Left lung (tissue), 4 donors: ENCODE measurements at regions not wholly inside any gene's neighbourhood (a gene's known extent, or its start where the extent isn't known, plus 50 kb on each side); places are given as distances from the start of the nearest gene placed in this dataset.

Experiments
- ATAC-seq: fragments of 200-7000 bp; cut with Tn5 transposase; one replicate; pipeline ENCODE4 v1.9.1; 2020; ENCODE audit warnings: moderate library complexity
- DNase-seq, 4 donors: peaks; one replicate each; pipeline ENCODE4 v3.0.0-alpha.2; 2013 to 2020
- H3K27ac ChIP-seq, 2 donors: fragments of 200-600 bp; sonication (generic) in 1 of 2; one replicate each; pipeline versions ENCODE4 v1.5.0 to v1.8.0; 2020 to 2021
- H3K27me3 ChIP-seq, 2 donors: fragments of 200-600 bp; sonication (generic) in 1 of 2; one replicate each; pipeline versions ENCODE4 v1.5.0 to v1.8.0; 2020 to 2021
- H3K36me3 ChIP-seq, 2 donors: fragments of 200-600 bp; sonication (generic) in 1 of 2; one replicate each; pipeline versions ENCODE4 v1.5.0 to v1.8.0; 2020 to 2021
- H3K4me1 ChIP-seq, 2 donors: fragments of 200-600 bp; one replicate each; pipeline ENCODE4 v1.8.0; 2021
- H3K4me3 ChIP-seq, 2 donors: fragments of 200-600 bp; sonication (generic) in 1 of 2; one replicate each; pipeline versions ENCODE4 v1.5.0 to v1.8.0; 2020 to 2021; ENCODE audit warnings: mild to moderate bottlenecking in 1 of 2
- H3K9me3 ChIP-seq, 2 donors: fragments of 200-600 bp; sonication (generic) in 1 of 2; one replicate each; pipeline versions ENCODE4 v1.5.0 to v1.8.0; 2020 to 2021
- CTCF ChIP-seq, 2 donors: fragments of 200-600 bp; sonication (generic) in 1 of 2; IDR thresholded peaks; one replicate each; pipeline versions ENCODE4 v1.5.0 to v1.8.0; 2021; ENCODE audit warnings: antibody characterized with exemption in 2 of 2
- intact Hi-C, 2 donors: fragments of 100-400 bp; cut with DNase I; formaldehyde crosslinking; loops; one replicate each; pipeline versions ENCODE4 v1.11.2 to v1.14.2; 2022
- donor health status: DM: no; HTN: yes; CAD: no.
- donor health status: DM: no; HTN: no; CAD: no.

GRCh38 chr18:42471885-42472284, 516.9 kb downstream of the PIK3C3 start:
- Histone ChIP-seq H3K36me3 (no peaks in the 10 kb centered on the region), H3K4me1 (no peaks in the 10 kb centered on the region), H3K9me3 (no peaks in the 10 kb centered on the region), H3K27me3 (no peaks in the 10 kb centered on the region), H3K27ac (no peak overlapping the region), H3K4me3 (no peak overlapping the region)
- DNase-seq (no peak), ATAC-seq (no peak)
- no peak for TF ChIP-seq CTCF (IDR thresholded peaks at IDR 0.05)
- intact Hi-C loops, result no loop called here

DNA sequence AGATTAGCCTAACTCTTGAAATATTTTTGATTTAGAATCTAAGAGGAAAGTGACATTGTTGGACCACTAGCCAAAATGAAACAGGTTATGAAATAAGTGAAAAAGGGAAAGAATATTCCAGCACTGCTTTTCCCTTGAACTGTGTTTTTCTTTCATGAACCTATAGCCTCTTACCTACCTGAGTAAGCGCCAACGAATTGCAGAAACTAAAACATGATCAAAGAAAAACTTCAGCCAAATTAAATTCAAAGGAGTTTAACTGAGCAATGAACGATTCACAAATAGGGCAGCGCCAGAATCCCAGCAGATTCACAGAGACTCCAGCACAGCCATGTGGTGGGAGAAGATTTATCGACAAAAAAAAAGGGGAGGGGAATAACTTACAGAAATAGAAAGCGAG, 518.6 kb downstream of the PIK3C3 start:
- H3K9me3 ChIP-seq, result no peaks in the 10 kb centered on the region
- intact Hi-C loops, result no loop called here
- ATAC-seq (no peak), DNase-seq (no peak)
- H3K4me1 ChIP-seq, result no peaks in the 10 kb centered on the region
- no peaks in the 10 kb centered on the region for H3K36me3 ChIP-seq
- H3K27me3 ChIP-seq, result no peaks in the 10 kb centered on the region
- TF ChIP-seq CTCF (IDR thresholded peaks at IDR 0.05), result no peak
- no peak overlapping the region for H3K4me3 ChIP-seq
- H3K27ac ChIP-seq, result no peak overlapping the region

- Histone ChIP-seq H3K27me3 (no peaks in the 10 kb centered on the region), H3K36me3 (no peaks in the 10 kb centered on the region), H3K4me1 (no peaks in the 10 kb centered on the region), H3K4me3 (no peak overlapping the region), H3K27ac (no peak overlapping the region), H3K9me3 (no peaks in the 10 kb centered on the region)
- ATAC-seq (no peak), DNase-seq (no peak)
- TF ChIP-seq CTCF (IDR thresholded peaks at IDR 0.05), result no peak
- intact Hi-C loops, result no loop called here
These were observed 519.5 kb downstream of the PIK3C3 start for GRCh38 chr18:42474577-42474976.

- DNase-seq (no peak), ATAC-seq (no peak)
- no peaks in the 10 kb centered on the region for H3K27me3 ChIP-seq
- no peaks in the 10 kb centered on the region for H3K36me3 ChIP-seq
- no peak overlapping the region for H3K27ac ChIP-seq
- no peaks in the 10 kb centered on the region for H3K9me3 ChIP-seq
- TF ChIP-seq CTCF (IDR thresholded peaks at IDR 0.05), result no peak
- no peak overlapping the region for H3K4me3 ChIP-seq
- intact Hi-C loops, result no loop called here
- no peaks in the 10 kb centered on the region for H3K4me1 ChIP-seq
These were observed 520.1 kb downstream of the PIK3C3 start for GRCh38 chr18:42475157-42475556.

- no peak for TF ChIP-seq CTCF (IDR thresholded peaks at IDR 0.05)
- Histone ChIP-seq H3K4me3 (no peak overlapping the region), H3K9me3 (no peaks in the 10 kb centered on the region), H3K36me3 (no peaks in the 10 kb centered on the region), H3K27me3 (no peaks in the 10 kb centered on the region), H3K4me1 (no peaks in the 10 kb centered on the region), H3K27ac (no peak overlapping the region)
- intact Hi-C loops, result no loop called here
- no peak for ATAC-seq
- no peak for DNase-seq
These were observed 522.2 kb downstream of the PIK3C3 start for GRCh38 chr18:42477267-42477666.
